Stimulated activated CD4-positive, alpha-beta T cell treated with anti-CD3 and anti-CD28 coated beads, Interleukin-12 subunit alpha, Interleukin-12 subunit beta, amount 100 ng/mL, for 24 hours (primary cell): ENCODE measurements at regions not wholly inside any gene's neighbourhood (a gene's known extent, or its start where the extent isn't known, plus 50 kb on each side); places are given as distances from the start of the nearest gene placed in this dataset.

Experiments
- DNase-seq, 2 experiments: peaks; one replicate each; pipeline ENCODE4 v3.0.0-alpha.2; 2020; ENCODE audit warnings: low read depth in 2 of 2

GRCh38 chr2:204012072-204012653 lies 75.6 kb downstream of the ICOS start:
- no peak for DNase-seq

GRCh38 chr2:204015118-204015843 lies 78.7 kb downstream of the ICOS start:
- DNase-seq: no peak

DNA sequence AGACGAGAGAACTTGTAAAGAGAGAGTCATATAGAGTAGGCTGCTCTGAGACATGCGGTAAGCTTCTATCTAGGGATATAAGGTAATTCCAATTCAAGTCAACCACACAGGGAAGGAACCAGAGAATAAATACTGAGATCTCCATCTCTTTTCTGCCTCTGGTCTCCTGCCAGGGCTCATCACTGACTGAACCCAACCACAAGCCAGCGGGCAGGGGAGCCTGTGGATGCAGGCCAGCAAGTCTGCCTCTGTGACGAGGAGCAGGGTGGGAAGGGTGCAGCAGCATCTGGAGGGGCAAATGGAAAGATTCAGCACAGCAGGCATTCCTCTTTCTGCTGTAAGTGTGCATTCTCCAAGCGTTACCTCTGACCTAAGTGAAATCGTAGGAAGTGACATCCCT lies 82.2 kb downstream of the ICOS start:
- no peak for DNase-seq

GRCh38 chr2:204019572-204020501 lies 83.3 kb downstream of the ICOS start:
- DNase-seq: peak; percentile 33 to 47

GRCh38 chr2:204021290-204022081 lies 84.9 kb downstream of the ICOS start:
- no peak for DNase-seq

DNA sequence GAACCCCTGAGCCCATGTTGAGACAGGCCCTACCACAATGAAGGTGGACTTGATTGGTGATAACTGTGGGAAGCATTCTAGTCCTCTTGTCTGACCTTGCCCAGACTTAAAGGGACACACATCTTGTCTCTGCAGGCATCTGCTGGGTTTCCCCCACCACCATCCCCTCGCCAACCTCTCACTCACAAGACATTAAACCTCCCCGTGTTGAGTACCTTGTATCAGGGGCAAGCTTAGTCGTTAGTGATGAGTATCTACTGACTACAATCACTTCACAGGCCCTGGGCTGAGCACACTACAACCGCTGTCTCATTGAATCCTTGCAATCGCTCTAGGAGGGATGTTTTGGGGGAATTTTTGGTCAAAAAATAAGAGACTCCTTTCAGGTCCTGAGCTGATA lies 86.0 kb downstream of the ICOS start:
- no peak for DNase-seq

- DNase-seq: no peak
Measured at GRCh38 chr2:204023088-204023487, 86.5 kb downstream of the ICOS start.

DNA sequence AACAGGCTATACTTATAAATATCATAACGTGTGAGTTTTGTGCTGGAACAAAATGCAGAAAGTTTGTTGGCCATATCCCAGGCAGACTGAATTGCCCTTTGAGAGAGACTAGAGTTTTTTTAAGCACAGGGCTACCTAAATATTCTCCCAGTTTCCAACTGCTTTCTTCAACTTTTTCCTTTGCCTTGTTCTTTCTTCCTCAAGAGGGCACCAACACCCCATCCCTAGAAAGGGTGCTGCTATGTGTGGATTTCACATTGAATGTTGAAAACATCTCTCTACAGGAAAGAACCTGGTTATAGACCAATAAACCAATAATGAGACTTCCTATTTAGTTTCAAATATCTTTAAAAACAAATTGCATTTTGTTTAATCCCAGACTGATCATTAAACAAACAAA lies 87.9 kb downstream of the ICOS start:
- DNase-seq: no peak

GRCh38 chr2:204024906-204025475 lies 88.4 kb downstream of the ICOS start:
- DNase-seq: no peak

GRCh38 chr2:204026294-204026693 lies 89.7 kb downstream of the ICOS start:
- DNase-seq: no peak

- no peak for DNase-seq
Measured at GRCh38 chr2:204027091-204027490, 90.5 kb downstream of the ICOS start.

GRCh38 chr2:204030322-204030721 lies 93.8 kb downstream of the ICOS start:
- no peak for DNase-seq

- DNase-seq: no peak
Measured at GRCh38 chr2:204031056-204031455, 94.5 kb downstream of the ICOS start.

DNA sequence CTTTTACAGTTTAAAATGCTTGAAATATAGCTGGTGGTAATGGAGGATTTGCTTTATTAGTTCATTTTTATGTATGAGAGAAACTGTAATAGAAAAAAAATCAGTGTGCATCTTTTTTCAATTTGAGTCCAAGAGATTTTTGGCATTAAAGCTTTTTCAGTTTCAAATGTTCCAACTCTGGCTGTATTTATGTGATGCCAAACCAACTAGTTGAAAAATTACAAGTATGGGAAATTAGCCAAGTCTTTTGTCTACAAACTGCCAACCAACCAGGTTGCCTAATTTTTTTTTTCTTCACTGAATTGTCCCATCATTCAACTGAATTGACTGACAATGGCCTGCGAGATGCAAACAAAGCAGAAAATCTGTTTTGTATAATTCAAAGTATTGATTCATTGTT lies 95.7 kb downstream of the ICOS start:
- no peak for DNase-seq

GRCh38 chr2:204033611-204034495 lies 97.3 kb downstream of the ICOS start:
- DNase-seq: no peak

GRCh38 chr2:204036706-204037105 lies 100.1 kb downstream of the ICOS start:
- no peak for DNase-seq

GRCh38 chr2:204037286-204037685 lies 100.7 kb downstream of the ICOS start:
- DNase-seq: no peak

GRCh38 chr2:204039298-204039838 lies 102.8 kb downstream of the ICOS start:
- DNase-seq: no peak

DNA sequence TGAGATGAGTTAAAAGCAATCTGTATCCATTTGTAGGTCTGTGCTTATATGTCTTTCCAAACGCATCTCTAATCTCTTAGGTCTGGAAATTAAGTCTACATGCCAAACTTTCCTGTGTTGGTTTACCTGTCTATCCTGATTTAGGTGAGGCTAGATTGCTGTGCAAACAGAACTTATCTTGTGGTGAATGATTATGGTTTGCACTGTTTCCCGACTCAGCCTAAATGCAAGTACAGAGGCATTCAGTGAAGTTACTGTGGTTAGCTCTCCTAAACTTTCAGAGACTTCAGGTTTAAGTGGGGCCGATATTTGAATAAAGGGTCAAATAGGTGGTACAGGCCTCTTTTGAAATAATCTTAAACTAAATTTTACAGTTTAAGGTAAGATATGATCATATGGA lies 103.5 kb downstream of the ICOS start:
- DNase-seq: no peak

DNA sequence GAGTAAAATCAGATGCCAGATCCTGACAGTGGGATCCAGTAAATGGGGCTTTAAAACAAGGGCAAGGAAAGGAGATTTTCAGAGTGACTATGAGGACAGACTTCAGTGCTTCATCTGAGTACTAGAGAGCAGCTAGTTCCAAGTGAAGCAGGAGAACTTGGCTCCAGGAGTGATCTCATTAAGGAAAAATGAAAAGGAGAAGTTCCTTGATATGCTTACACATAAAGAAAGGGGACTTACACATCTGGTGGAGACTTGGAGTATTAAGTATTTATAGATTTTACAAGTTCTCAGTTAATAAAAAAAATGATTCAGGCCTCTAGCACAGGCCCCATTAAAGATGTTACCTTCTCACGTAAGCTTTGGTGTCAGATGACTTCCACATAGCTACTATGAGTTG lies 105.8 kb downstream of the ICOS start:
- DNase-seq: no peak
